Panc1 (cell line): ENCODE measurements at regions not wholly inside any gene's neighbourhood (a gene's known extent, or its start where the extent isn't known, plus 50 kb on each side); places are given as distances from the start of the nearest gene placed in this dataset.

Source experiments
- ATAC-seq: fragments of 200-7000 bp; cut with Tn5 transposase; 2 replicates; pipeline ENCODE4 v1.9.1; 2020; ENCODE audit warnings: mild to moderate bottlenecking, moderate library complexity
- BruUV-seq: library from RNA; stranded (reverse); fragments of 400-500 nt; replicated peaks from 2 replicates; lab custom pipeline; 2021; lab: Mats Ljungman, UMichigan
- CTCF ChIA-PET: fragments of 300-600 bp; sonication (Branson Sonifier 250); formaldehyde crosslinking; loops from one replicate; lab custom pipeline; 2022; ENCODE audit warnings: antibody characterized with exemption; lab: Charles Lee
- POLR2A ChIA-PET: fragments of 300-600 bp; sonication (Branson Sonifier 250); formaldehyde crosslinking; loops from one replicate; lab custom pipeline; 2022; ENCODE audit warnings: antibody characterized with exemption; lab: Charles Lee
- DNase-seq: peaks from one replicate; pipeline ENCODE4 v3.0.0-alpha.2; 2010; ENCODE audit warnings: low read depth, low spot score
- H3K27ac ChIP-seq: 2 replicates; pipeline ENCODE4 v1.5.1; 2011; ENCODE audit warnings: mild to moderate bottlenecking, low read length, inconsistent platforms
- H3K27me3 ChIP-seq: fragments of 200-500 bp; sonication (Bioruptor generic); 2 replicates; pipeline ENCODE4 v1.6.0; 2014; ENCODE audit warnings: low read length, inconsistent platforms; ENCODE audit not compliant: control insufficient read depth, insufficient read depth
- H3K36me3 ChIP-seq: fragments of 200-500 bp; sonication (Bioruptor generic); 2 replicates; pipeline ENCODE4 v1.5.1; 2014; ENCODE audit warnings: inconsistent platforms, mild to moderate bottlenecking, low read length, moderate library complexity; ENCODE audit not compliant: control insufficient read depth, insufficient read depth
- H3K4me1 ChIP-seq: 2 replicates; pipeline ENCODE4 v1.5.1; 2011; ENCODE audit warnings: inconsistent platforms, mild to moderate bottlenecking, low read length, moderate library complexity; ENCODE audit not compliant: control insufficient read depth, insufficient read depth
- H3K4me3 ChIP-seq, 2 experiments: 2 replicates each; pipeline ENCODE4 v1.5.1; 2011 to 2012; ENCODE audit warnings: low read depth in 2 of 2, low read length in 2 of 2, mild to moderate bottlenecking in 2 of 2, inconsistent platforms in 1 of 2, moderate library complexity in 1 of 2
- H3K9me3 ChIP-seq: fragments of 200-500 bp; sonication (Bioruptor generic); 2 replicates; pipeline ENCODE4 v1.5.1; 2014; ENCODE audit warnings: low read depth, mild to moderate bottlenecking, inconsistent platforms, low read length, moderate library complexity; ENCODE audit not compliant: control insufficient read depth, insufficient read depth
- POLR2AphosphoS5 ChIP-seq: IDR thresholded peaks from 2 replicates; pipeline ENCODE4 v1.6.1; 2012; ENCODE audit warnings: mild to moderate bottlenecking, low read depth, low read length, moderate library complexity
- SIN3A ChIP-seq: IDR thresholded peaks from 2 replicates; pipeline ENCODE4 v1.6.1; 2012; ENCODE audit warnings: low read depth, mild to moderate bottlenecking, low read length, moderate library complexity, borderline replicate concordance; ENCODE audit not compliant: insufficient read depth
- TCF7L2 ChIP-seq: IDR thresholded peaks from 2 replicates; pipeline ENCODE4 v1.6.1; 2011; ENCODE audit warnings: mild to moderate bottlenecking, low read depth, low read length, inconsistent platforms
- in situ Hi-C: cut with HindIII; loops from 2 replicates; pipeline ENCODE4 v1.10.0; 2016; ENCODE audit warnings: low sequenced_read_pairs, low pct_unique_long_range_greater_than_20kb
- intact Hi-C: fragments of 100-400 bp; cut with micrococcal nuclease; formaldehyde crosslinking; loops from one replicate; pipeline ENCODE4 v1.10.0; 2022; ENCODE audit not compliant: unreplicated experiment
- TF ChIP-seq, protein P1 (sequence below), 2 experiments: IDR thresholded peaks; 2 replicates each; pipeline ENCODE4 v1.6.1; 2011 to 2012; ENCODE audit warnings: low read depth in 2 of 2, control low read depth in 1 of 2, low read length in 1 of 2, mild to moderate bottlenecking in 1 of 2, moderate library complexity in 1 of 2; ENCODE audit not compliant: insufficient read depth in 1 of 2
- TF ChIP-seq, protein P2 (sequence below): fragments of 450-650 bp; IDR thresholded peaks from 2 replicates; pipeline ENCODE4 v1.5.1; 2017; ENCODE audit warnings: mild to moderate bottlenecking

DNA sequence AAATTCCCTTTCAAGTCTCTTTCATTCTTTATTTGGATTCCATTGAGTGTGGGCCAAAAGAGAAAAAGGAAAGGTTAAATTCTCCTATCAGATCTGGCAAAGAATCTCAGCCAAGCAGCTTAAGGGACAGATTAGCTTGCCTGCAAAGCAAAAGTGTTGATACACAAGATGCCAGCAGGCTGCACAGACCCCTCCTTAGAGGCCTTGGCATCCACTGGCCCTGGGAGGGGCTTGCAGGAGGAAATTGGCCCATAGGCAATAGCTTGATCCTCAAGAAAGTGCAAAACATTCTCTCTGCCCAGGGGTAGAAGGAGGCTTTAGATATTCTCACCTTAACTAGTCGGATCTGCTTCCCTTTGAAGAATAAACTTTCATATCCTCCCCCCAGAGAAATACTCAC lies 300.4 kb upstream of the CPEB2 start:
- no peak overlapping the region for H3K4me3 ChIP-seq
- no peak for ATAC-seq
- no peaks in the 10 kb centered on the region for H3K36me3 ChIP-seq
- BruUV-seq: no TSS peak
- in situ Hi-C loops (no loop called here), intact Hi-C loops (no loop called here)
- H3K27me3 ChIP-seq: no peaks in the 10 kb centered on the region
- no peaks in the 10 kb centered on the region for H3K9me3 ChIP-seq
- TF ChIP-seq POLR2AphosphoS5 (no peak), SIN3A (no peak), TCF7L2 (no peak)
- TF ChIP-seq, protein P1, sequence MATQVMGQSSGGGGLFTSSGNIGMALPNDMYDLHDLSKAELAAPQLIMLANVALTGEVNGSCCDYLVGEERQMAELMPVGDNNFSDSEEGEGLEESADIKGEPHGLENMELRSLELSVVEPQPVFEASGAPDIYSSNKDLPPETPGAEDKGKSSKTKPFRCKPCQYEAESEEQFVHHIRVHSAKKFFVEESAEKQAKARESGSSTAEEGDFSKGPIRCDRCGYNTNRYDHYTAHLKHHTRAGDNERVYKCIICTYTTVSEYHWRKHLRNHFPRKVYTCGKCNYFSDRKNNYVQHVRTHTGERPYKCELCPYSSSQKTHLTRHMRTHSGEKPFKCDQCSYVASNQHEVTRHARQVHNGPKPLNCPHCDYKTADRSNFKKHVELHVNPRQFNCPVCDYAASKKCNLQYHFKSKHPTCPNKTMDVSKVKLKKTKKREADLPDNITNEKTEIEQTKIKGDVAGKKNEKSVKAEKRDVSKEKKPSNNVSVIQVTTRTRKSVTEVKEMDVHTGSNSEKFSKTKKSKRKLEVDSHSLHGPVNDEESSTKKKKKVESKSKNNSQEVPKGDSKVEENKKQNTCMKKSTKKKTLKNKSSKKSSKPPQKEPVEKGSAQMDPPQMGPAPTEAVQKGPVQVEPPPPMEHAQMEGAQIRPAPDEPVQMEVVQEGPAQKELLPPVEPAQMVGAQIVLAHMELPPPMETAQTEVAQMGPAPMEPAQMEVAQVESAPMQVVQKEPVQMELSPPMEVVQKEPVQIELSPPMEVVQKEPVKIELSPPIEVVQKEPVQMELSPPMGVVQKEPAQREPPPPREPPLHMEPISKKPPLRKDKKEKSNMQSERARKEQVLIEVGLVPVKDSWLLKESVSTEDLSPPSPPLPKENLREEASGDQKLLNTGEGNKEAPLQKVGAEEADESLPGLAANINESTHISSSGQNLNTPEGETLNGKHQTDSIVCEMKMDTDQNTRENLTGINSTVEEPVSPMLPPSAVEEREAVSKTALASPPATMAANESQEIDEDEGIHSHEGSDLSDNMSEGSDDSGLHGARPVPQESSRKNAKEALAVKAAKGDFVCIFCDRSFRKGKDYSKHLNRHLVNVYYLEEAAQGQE (IDR thresholded peaks at IDR 0.05; ENCODE audit: insufficient read depth in 1 of 2, low read depth in 2 of 2, low read length in 1 of 2): no peak
- TF ChIP-seq, protein P2, sequence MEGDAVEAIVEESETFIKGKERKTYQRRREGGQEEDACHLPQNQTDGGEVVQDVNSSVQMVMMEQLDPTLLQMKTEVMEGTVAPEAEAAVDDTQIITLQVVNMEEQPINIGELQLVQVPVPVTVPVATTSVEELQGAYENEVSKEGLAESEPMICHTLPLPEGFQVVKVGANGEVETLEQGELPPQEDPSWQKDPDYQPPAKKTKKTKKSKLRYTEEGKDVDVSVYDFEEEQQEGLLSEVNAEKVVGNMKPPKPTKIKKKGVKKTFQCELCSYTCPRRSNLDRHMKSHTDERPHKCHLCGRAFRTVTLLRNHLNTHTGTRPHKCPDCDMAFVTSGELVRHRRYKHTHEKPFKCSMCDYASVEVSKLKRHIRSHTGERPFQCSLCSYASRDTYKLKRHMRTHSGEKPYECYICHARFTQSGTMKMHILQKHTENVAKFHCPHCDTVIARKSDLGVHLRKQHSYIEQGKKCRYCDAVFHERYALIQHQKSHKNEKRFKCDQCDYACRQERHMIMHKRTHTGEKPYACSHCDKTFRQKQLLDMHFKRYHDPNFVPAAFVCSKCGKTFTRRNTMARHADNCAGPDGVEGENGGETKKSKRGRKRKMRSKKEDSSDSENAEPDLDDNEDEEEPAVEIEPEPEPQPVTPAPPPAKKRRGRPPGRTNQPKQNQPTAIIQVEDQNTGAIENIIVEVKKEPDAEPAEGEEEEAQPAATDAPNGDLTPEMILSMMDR: no peak
- ChIA-PET CTCF (no interaction called here), POLR2A (no interaction called here)
- no peak for DNase-seq
- no peaks in the 10 kb centered on the region for H3K4me1 ChIP-seq
- H3K27ac ChIP-seq: no peak overlapping the region

DNA sequence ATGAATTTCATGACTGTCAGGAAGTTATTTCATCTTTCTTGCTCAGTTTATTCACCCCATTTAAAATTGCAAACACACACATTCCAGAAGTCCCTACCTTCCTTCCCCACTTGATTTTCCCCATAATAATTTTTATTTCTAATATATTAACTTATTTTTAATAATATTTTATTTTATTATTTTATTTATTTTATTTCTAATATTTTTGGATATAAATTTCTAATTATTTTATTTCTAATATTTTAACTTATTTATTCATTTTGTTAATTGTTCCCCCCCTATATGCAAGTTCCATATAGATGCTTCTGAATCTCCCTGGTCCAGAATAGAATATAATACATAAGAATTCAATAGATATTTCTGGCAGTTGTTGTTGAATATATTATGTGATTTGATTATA lies 293.7 kb upstream of the CPEB2 start:
- ATAC-seq (no peak), DNase-seq (no peak)
- H3K27me3 ChIP-seq: no peaks in the 10 kb centered on the region
- no peaks in the 10 kb centered on the region for H3K9me3 ChIP-seq
- no TSS peak for BruUV-seq
- H3K4me3 ChIP-seq: no peak overlapping the region
- H3K36me3 ChIP-seq: no peaks in the 10 kb centered on the region
- in situ Hi-C loops: no loop called here
- intact Hi-C loops: no loop called here
- no peaks in the 10 kb centered on the region for H3K4me1 ChIP-seq
- no peak overlapping the region for H3K27ac ChIP-seq
- ChIA-PET CTCF (no interaction called here), POLR2A (no interaction called here)
- TF ChIP-seq POLR2AphosphoS5: no peak
- TF ChIP-seq SIN3A: no peak
- no peak for TF ChIP-seq TCF7L2
- TF ChIP-seq, protein P2: no peak
- TF ChIP-seq, protein P1 (IDR thresholded peaks at IDR 0.05; ENCODE audit: insufficient read depth in 1 of 2, low read depth in 2 of 2, low read length in 1 of 2): no peak
